ENCODE measurements at regions not wholly inside any gene's neighbourhood (a gene's known extent, or its start where the extent isn't known, plus 50 kb on each side); places are given as distances from the start of the nearest gene placed in this dataset.

- TF ChIP-seq CTCF (IDR thresholded peaks at IDR 0.05; ENCODE audit: insufficient read depth, low read depth, low read length, missing control alignments): no peak
- no peak overlapping the region for H3K4me3 ChIP-seq (ENCODE audit: low read length)
- DNase-seq (ENCODE audit: low read depth): no peak
Measured at GRCh38 chr14:26959437-26959836, 361.6 kb upstream of the NOVA1 start.

- no peak overlapping the region for H3K4me3 ChIP-seq (ENCODE audit: low read length)
- DNase-seq (ENCODE audit: low read depth): peak; percentile 15
- TF ChIP-seq CTCF (IDR thresholded peaks at IDR 0.05; ENCODE audit: insufficient read depth, low read depth, low read length, missing control alignments): no peak
Measured at GRCh38 chr14:26959972-26960660, 362.3 kb upstream of the NOVA1 start.

DNA sequence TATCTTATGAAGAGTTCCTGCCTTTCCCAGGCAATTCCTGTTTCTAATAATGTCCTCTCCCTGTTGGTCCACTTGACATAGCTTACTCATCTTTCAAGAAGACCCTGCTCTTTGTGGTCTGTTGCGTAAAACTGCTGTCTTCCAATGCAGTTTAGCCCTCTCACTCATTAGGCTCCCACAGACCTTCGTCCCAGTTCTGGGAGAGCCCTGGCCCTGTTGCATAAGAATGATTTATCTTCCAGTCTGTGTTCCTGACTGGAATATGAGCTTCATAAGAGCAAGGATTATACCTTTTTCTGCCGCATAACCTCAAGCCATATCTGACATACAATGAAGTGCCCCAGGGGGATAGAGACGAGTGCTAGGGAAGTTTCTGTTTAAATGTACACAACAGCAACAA is 365.9 kb upstream of the NOVA1 start:
- no peak overlapping the region for H3K4me3 ChIP-seq (ENCODE audit: low read length)
- TF ChIP-seq CTCF (IDR thresholded peaks at IDR 0.05; ENCODE audit: insufficient read depth, low read depth, low read length, missing control alignments): no peak
- no peak for DNase-seq (ENCODE audit: low read depth)

- DNase-seq (ENCODE audit: low read depth): no peak
- H3K4me3 ChIP-seq (ENCODE audit: low read length): no peak overlapping the region
- no peak for TF ChIP-seq CTCF (IDR thresholded peaks at IDR 0.05; ENCODE audit: insufficient read depth, low read depth, low read length, missing control alignments)
Measured at GRCh38 chr14:26965490-26965889, 367.7 kb upstream of the NOVA1 start.

GRCh38 chr14:26966908-26967307 is 369.1 kb upstream of the NOVA1 start:
- no peak overlapping the region for H3K4me3 ChIP-seq (ENCODE audit: low read length)
- peak; percentile 24 for DNase-seq (ENCODE audit: low read depth)
- no peak for TF ChIP-seq CTCF (IDR thresholded peaks at IDR 0.05; ENCODE audit: insufficient read depth, low read depth, low read length, missing control alignments)

- H3K4me3 ChIP-seq (ENCODE audit: low read length): no peak overlapping the region
- DNase-seq (ENCODE audit: low read depth): no peak
- TF ChIP-seq CTCF (IDR thresholded peaks at IDR 0.05; ENCODE audit: insufficient read depth, low read depth, low read length, missing control alignments): no peak
Measured at GRCh38 chr14:26974965-26975364, 377.1 kb upstream of the NOVA1 start.

DNA sequence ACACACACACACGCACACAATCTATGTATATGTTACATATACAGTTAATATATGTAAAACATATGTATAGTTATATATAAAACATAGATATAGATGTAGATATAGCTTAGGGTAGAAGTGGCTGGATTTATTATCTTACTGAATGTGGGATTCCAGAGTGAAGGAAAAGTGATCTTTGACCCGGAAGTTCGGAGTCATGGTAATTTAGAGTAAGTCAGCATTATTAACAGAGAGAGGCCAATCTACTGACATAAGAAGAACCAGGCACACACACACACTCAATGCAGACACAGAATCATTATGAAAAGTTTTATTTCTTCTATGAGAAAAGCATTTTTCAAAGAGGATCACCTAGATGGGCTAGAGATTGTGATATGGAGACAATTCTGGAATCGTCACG is 384.2 kb upstream of the NOVA1 start:
- no peak for DNase-seq (ENCODE audit: low read depth)
- no peak for TF ChIP-seq CTCF (IDR thresholded peaks at IDR 0.05; ENCODE audit: insufficient read depth, low read depth, low read length, missing control alignments)
- no peak overlapping the region for H3K4me3 ChIP-seq (ENCODE audit: low read length)

All from epithelial cell of esophagus (primary cell).